Adrenal gland (tissue), 9 donors: ENCODE measurements at regions not wholly inside any gene's neighbourhood (a gene's known extent, or its start where the extent isn't known, plus 50 kb on each side); places are given as distances from the start of the nearest gene placed in this dataset.

ENCODE experiments used
- DNase-seq, 7 donors: peaks; one replicate each; pipeline ENCODE4 v3.0.0-alpha.2; 2019 to 2020
- H3K27ac ChIP-seq, 5 donors: fragments of 200-600 bp; sonication (generic) in 4 of 5; 1 replicate in 3 of 5; 2 replicates in 2 of 5; pipeline versions ENCODE4 v1.5.1 to v1.8.0; 2016 to 2020; ENCODE audit warnings: mild to moderate bottlenecking in 1 of 5
- H3K27me3 ChIP-seq: fragments of 200-600 bp; 2 replicates; pipeline ENCODE4 v1.8.0; 2021
- H3K36me3 ChIP-seq, 2 donors: fragments of 200-600 bp; replicated peaks in 1 of 2; 1 replicate in 1 of 2; 2 replicates in 1 of 2; pipeline versions ENCODE4 v1.5.1 to v1.8.0; 2018 to 2022
- H3K4me1 ChIP-seq, 2 donors: fragments of 200-600 bp; replicated peaks in 1 of 2; 1 replicate in 1 of 2; 2 replicates in 1 of 2; pipeline versions ENCODE4 v1.5.1 to v1.8.0; 2018 to 2021
- H3K4me3 ChIP-seq, 4 donors: fragments of 200-600 bp; sonication (generic) in 3 of 4; one replicate each; pipeline ENCODE4 v1.5.1; 2016 to 2018
- H3K9me3 ChIP-seq, 3 donors: fragments of 200-600 bp; sonication (generic) in 1 of 3; replicated peaks in 1 of 3; 1 replicate in 2 of 3; 2 replicates in 1 of 3; pipeline versions ENCODE4 v1.5.1 to v1.8.0; 2016 to 2021
- CTCF ChIP-seq, 6 experiments: fragments of 450-650 bp in 4 of 6; fragments of 200-600 bp in 2 of 6; sonication (generic) in 1 of 6; IDR thresholded peaks; 1 replicate in 5 of 6; 2 replicates in 1 of 6; pipeline versions ENCODE4 v1.5.1 to v1.8.0; 2016 to 2021; ENCODE audit warnings: antibody characterized with exemption in 6 of 6, mild to moderate bottlenecking in 2 of 6, moderate library complexity in 1 of 6
- POLR2A ChIP-seq, 2 donors: fragments of 450-650 bp; IDR thresholded peaks; one replicate each; pipeline ENCODE4 v1.6.1; 2017; ENCODE audit warnings: antibody characterized with exemption in 2 of 2, mild to moderate bottlenecking in 2 of 2, moderate library complexity in 1 of 2
- WGBS, 4 donors: extraction: QIAGEN DNeasy Blood & Tissue Kit in 2 of 4; methylation state at CpG; one replicate each; pipeline versions ENCODE4 v1.1.5 to v1.1.7; 2013 to 2017; 5-methylcytosine and 5-hydroxymethylcytosine counted together
- intact Hi-C, 2 donors: fragments of 100-400 bp; cut with DNase I; formaldehyde crosslinking; loops; one replicate each; pipeline versions ENCODE4 v1.14.1 to v1.15.0; 2022 to 2023
- donor health status: healthy with polysubstance abuse.
- donor health status: Bipolar disorder and iron deficiency.
- donor health status: DM: yes; HTN: yes; CAD: no.
- donor health status: DM: no; HTN: no; CAD: no.
- donor health status: DM: no; HTN: no; CAD: no.

- intact Hi-C loops, result no loop called here
- 66 to 72% (median 69%) methylated on average over 4 of the region's 4 CpGs for WGBS, 4 donors
- H3K27ac ChIP-seq, result no peak overlapping the region
Measured at GRCh38 chr3:20652231-20652986, 466.4 kb upstream of the SGO1 start.

GRCh38 chr3:20648921-20649381 is 462.9 kb upstream of the SGO1 start:
- intact Hi-C loops, result no loop called here
- DNase-seq, result no peak
- no peaks in the 10 kb centered on the region for H3K27me3 ChIP-seq
- no peaks in the 10 kb centered on the region for H3K9me3 ChIP-seq
- no peak overlapping the region for H3K27ac ChIP-seq
- TF ChIP-seq CTCF (IDR thresholded peaks at IDR 0.05), result no peak
- no peak for TF ChIP-seq POLR2A (IDR thresholded peaks at IDR 0.05)
- no peaks in the 10 kb centered on the region for H3K4me1 ChIP-seq
- WGBS, 4 donors, result 92 to 96% (median 94%) methylated on average over 2 of the region's 2 CpGs
- H3K4me3 ChIP-seq, result no peak overlapping the region
- no peaks in the 10 kb centered on the region for H3K36me3 ChIP-seq

More at GRCh38 chr3:20652231-20652986, 466.4 kb upstream of the SGO1 start:
- peaks cover 0 to 9% (median 0%) of the 10 kb centered on the region in 3 donors for H3K9me3 ChIP-seq
- DNase-seq, result no peak
- TF ChIP-seq POLR2A (IDR thresholded peaks at IDR 0.05), result no peak
- TF ChIP-seq CTCF (IDR thresholded peaks at IDR 0.05), result no peak
- H3K36me3 ChIP-seq, result no peaks in the 10 kb centered on the region
- H3K4me1 ChIP-seq, result no peaks in the 10 kb centered on the region
- no peak overlapping the region for H3K4me3 ChIP-seq
- no peaks in the 10 kb centered on the region for H3K27me3 ChIP-seq

GRCh38 chr3:20648294-20648693 is 462.3 kb upstream of the SGO1 start:
- WGBS, 4 donors, result 65 to 72% (median 68%) methylated on average over 2 of the region's 2 CpGs
- Histone ChIP-seq H3K27me3 (no peaks in the 10 kb centered on the region), H3K4me3 (no peak overlapping the region), H3K27ac (no peak overlapping the region), H3K36me3 (no peaks in the 10 kb centered on the region), H3K9me3 (no peaks in the 10 kb centered on the region), H3K4me1 (no peaks in the 10 kb centered on the region)
- TF ChIP-seq POLR2A (IDR thresholded peaks at IDR 0.05) (no peak), CTCF (IDR thresholded peaks at IDR 0.05) (no peak)
- DNase-seq, result no peak
- intact Hi-C loops, result no loop called here

GRCh38 chr3:20646425-20646824 is 460.4 kb upstream of the SGO1 start:
- WGBS, 4 donors, result 76 to 88% (median 81%) methylated on average over 1 of the region's 1 CpG
- no peak for DNase-seq
- Histone ChIP-seq H3K27ac (no peak overlapping the region), H3K4me3 (no peak overlapping the region), H3K36me3 (no peaks in the 10 kb centered on the region), H3K9me3 (no peaks in the 10 kb centered on the region), H3K4me1 (no peaks in the 10 kb centered on the region), H3K27me3 (no peaks in the 10 kb centered on the region)
- TF ChIP-seq CTCF (IDR thresholded peaks at IDR 0.05), result no peak
- intact Hi-C loops, result no loop called here
